PFSK-1 (cell line): ENCODE measurements at regions not wholly inside any gene's neighbourhood (a gene's known extent, or its start where the extent isn't known, plus 50 kb on each side); places are given as distances from the start of the nearest gene placed in this dataset.

ENCODE experiments used
- FOXP2 ChIP-seq: optimal IDR thresholded peaks from 2 replicates; pipeline ENCODE3; 2011; ENCODE audit warnings: borderline replicate concordance, control low read depth, inconsistent platforms; ENCODE audit not compliant: insufficient read depth; ENCODE audit errors: extremely low read length, extremely low read depth
- POLR2AphosphoS5 ChIP-seq: IDR thresholded peaks from 2 replicates; pipeline ENCODE4 v1.6.1; 2012; ENCODE audit warnings: low read depth, mild to moderate bottlenecking, control low read depth, low read length, moderate library complexity
- REST ChIP-seq, 2 experiments: IDR thresholded peaks; 2 replicates each; pipeline versions ENCODE4 v1.6.1 to v1.8.0; 2011 to 2012; ENCODE audit warnings: low read depth in 2 of 2, low read length in 2 of 2, control low read depth in 1 of 2, inconsistent platforms in 1 of 2, mild to moderate bottlenecking in 1 of 2, moderate library complexity in 1 of 2; ENCODE audit not compliant: insufficient read depth in 1 of 2
- SIN3A ChIP-seq: IDR thresholded peaks from 2 replicates; pipeline ENCODE4 v1.6.1; 2012; ENCODE audit warnings: mild to moderate bottlenecking, low read length, moderate library complexity, borderline replicate concordance; ENCODE audit not compliant: insufficient read depth
- TAF1 ChIP-seq: IDR thresholded peaks from 2 replicates; pipeline ENCODE4 v1.6.1; 2012; ENCODE audit warnings: low read length, control low read depth, borderline replicate concordance; ENCODE audit not compliant: insufficient read depth

GRCh38 chr7:7117935-7118586 is 64.3 kb upstream of the C1GALT1 start:
- TF ChIP-seq SIN3A: no peak
- no peak for TF ChIP-seq FOXP2
- TF ChIP-seq TAF1: no peak
- no peak for TF ChIP-seq POLR2AphosphoS5
- no peak for TF ChIP-seq REST (IDR thresholded peaks at IDR 0.05; ENCODE audit: insufficient read depth in 1 of 2, low read depth in 2 of 2, low read length in 2 of 2)

DNA sequence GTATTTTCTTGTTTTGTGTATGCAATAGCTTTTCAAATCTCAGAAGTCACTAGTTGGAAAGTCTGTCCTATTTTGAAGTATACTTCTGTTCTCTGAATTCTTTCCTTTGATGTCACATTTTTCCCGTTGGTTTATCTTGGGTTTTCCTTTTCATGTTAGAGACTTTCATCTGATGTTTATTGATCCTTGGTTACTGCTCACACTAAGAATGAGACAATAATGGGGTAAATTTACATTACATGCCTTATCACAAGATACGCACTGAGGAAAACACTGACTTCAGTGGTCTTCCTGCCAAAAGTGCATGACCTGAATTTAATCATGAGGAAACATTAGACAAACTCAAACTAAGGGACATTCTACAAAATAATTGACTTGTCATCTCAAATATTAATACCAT is 63.5 kb upstream of the C1GALT1 start:
- TF ChIP-seq TAF1: no peak
- no peak for TF ChIP-seq SIN3A
- TF ChIP-seq REST (IDR thresholded peaks at IDR 0.05; ENCODE audit: insufficient read depth in 1 of 2, low read depth in 2 of 2, low read length in 2 of 2): no peak
- no peak for TF ChIP-seq FOXP2
- TF ChIP-seq POLR2AphosphoS5: no peak

DNA sequence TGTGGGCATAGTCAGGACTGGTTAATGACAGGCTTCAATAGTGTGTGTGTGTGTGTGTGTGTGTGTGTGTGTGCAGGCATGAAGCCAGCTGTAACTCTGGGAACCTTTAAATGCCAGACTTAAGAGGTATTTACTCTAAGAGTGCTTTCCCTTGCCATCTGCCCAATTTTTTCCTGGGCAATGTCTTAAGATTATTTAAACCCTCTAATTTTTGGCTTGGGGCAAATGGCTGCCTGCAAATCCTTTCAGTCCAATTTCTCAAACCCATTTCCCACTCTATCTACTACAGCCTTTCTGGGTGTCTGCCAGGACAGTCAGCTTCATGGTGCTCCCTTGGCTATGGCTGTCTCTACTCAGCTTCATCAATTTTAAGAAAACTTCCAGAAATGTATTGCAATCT is 62.6 kb upstream of the C1GALT1 start:
- no peak for TF ChIP-seq POLR2AphosphoS5
- TF ChIP-seq REST (IDR thresholded peaks at IDR 0.05; ENCODE audit: insufficient read depth in 1 of 2, low read depth in 2 of 2, low read length in 2 of 2): no peak
- TF ChIP-seq TAF1: no peak
- no peak for TF ChIP-seq FOXP2
- no peak for TF ChIP-seq SIN3A

DNA sequence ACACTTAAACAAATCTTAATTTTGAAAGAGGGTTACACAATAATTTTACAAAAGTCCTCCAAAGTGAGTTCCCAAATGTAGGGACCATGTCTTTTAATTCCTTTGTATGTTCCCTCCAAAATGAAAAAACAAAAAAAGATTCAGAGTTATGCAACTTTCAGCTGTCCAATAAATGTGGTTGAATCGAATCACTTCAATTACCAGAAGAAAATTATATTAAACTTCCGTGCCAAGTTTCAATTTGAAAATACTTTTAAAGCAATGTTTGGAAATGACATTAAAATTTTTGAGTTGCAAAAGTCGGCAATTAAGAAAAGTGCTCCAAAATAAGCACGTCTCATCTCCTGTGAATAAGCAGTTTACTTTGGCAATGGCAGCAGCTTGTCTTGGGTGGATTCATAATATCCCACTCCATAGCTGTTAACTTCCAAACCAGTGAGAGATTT is 60.3 kb upstream of the C1GALT1 start:
- no peak for TF ChIP-seq SIN3A

DNA sequence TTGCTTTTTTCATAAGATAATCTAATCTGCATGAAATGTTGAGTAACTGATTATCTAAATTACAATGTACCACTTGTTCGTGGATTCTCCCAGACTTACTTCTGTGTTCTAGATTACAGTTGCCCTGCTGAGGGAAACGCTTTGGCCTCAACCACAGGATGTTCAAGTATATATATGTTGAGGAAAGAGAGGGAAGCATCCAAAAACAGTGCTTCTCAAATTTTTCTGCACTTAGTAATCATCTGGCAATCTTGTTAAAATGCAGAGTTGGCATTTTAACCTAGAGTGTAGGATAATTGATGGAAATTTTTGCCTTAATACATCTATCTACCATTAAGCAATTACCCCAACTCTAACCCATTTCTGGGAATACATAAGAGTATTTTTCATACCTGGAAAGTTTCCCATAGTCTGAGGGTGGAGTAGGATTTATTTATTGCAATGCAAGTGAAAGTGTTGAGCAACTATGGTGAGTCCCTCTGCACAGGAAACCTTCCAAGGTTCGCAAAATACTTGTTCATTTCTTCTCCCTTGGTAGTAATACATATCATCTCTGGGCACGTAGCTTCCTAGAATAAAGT is 59.6 kb upstream of the C1GALT1 start:
- TF ChIP-seq TAF1 (no peak), REST (IDR thresholded peaks at IDR 0.05; ENCODE audit: insufficient read depth in 1 of 2, low read depth in 2 of 2, low read length in 2 of 2) (no peak), POLR2AphosphoS5 (no peak)
